GM10266 (cell line): ENCODE measurements at regions not wholly inside any gene's neighbourhood (a gene's known extent, or its start where the extent isn't known, plus 50 kb on each side); places are given as distances from the start of the nearest gene placed in this dataset.

ENCODE experiments used
- DNase-seq: peaks from one replicate; pipeline ENCODE4 v3.0.0; 2012; ENCODE audit errors: extremely low spot score
- TF ChIP-seq, protein P1 (sequence below): IDR thresholded peaks from 2 replicates; pipeline ENCODE4 v1.5.1; 2012; ENCODE audit warnings: mild to moderate bottlenecking, low read depth; ENCODE audit not compliant: control insufficient read depth, insufficient read depth; ENCODE audit errors: missing control alignments

DNA sequence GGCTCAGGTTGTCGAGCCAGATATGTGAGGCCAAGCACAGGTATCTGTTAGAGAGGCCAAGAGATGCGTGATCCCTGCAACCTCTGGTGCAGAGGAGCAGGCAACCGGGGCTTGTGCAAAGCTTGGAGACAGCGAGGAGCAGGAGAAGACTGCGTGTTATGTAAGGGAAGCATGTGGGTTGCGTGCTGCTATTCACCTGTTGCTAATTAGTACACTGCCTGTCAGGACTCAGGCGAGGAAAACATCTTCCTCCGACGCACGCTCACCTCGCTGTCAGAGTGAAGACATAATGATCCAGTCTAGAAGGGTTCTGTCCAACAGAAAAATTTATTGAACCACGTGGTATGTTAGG is 102.5 kb downstream of the HNRNPLL start:
- no peak for DNase-seq
- TF ChIP-seq, protein P1, sequence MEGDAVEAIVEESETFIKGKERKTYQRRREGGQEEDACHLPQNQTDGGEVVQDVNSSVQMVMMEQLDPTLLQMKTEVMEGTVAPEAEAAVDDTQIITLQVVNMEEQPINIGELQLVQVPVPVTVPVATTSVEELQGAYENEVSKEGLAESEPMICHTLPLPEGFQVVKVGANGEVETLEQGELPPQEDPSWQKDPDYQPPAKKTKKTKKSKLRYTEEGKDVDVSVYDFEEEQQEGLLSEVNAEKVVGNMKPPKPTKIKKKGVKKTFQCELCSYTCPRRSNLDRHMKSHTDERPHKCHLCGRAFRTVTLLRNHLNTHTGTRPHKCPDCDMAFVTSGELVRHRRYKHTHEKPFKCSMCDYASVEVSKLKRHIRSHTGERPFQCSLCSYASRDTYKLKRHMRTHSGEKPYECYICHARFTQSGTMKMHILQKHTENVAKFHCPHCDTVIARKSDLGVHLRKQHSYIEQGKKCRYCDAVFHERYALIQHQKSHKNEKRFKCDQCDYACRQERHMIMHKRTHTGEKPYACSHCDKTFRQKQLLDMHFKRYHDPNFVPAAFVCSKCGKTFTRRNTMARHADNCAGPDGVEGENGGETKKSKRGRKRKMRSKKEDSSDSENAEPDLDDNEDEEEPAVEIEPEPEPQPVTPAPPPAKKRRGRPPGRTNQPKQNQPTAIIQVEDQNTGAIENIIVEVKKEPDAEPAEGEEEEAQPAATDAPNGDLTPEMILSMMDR = no peak

DNA sequence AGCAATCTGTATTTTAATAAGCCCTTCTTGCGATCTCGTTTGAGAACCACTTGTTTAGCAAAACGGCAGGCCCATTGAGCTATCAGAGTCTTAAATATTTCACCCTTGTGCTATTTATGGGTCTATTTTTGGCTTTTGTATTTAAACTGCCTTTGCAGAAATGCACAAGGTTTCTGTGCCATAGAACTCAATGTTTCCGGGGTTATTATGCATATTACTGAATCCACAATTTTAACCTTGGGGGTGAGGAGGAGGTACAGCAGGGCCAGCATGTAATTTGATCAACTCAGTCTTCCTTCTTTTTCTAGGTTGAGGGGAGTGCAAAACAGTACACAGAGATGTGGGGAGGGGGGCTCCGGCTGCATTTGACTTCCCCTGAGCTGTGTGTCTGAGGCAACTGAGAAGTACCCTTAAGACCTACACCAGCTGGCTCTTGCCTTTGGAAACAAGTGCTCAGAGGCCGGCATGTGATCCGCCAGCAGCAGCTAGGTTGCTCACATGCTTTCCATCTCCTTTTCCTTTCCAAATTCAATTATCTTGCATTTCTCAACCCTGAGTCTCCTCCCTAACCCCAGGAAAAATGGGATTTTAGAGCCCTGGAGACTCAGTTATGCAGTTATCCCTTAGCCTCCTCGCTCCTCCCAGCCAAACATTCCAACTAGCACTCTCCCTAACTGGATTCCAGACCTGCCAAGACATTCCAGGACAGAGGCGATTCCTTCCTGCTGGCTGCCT is 103.0 kb downstream of the HNRNPLL start:
- DNase-seq = no peak

DNA sequence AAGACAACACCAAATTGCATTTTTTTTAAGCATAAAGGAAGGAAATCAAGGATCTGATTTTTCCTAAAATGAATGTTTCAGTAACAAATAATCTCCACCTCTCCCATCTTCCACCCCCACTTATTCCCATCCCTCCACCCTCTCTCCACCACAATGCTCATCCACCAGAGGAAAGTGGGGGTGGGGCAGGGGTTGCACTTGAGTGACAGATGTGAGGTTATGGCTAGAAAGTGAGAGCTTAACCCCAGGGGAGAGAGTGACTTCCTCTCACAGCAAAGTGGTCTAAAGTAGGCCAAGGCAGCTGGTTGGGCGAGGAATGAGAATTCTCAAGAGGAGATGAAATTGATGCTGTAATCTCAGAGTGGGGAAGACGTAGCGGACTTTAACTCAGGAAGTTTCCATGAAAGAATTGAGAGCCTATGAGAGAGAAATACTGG is 104.7 kb downstream of the HNRNPLL start:
- peak; percentile 53 for DNase-seq
- TF ChIP-seq, protein P1 = no peak

More for the DNA sequence above, 103.0 kb downstream of the HNRNPLL start:
- TF ChIP-seq, protein P1 = no peak

DNA sequence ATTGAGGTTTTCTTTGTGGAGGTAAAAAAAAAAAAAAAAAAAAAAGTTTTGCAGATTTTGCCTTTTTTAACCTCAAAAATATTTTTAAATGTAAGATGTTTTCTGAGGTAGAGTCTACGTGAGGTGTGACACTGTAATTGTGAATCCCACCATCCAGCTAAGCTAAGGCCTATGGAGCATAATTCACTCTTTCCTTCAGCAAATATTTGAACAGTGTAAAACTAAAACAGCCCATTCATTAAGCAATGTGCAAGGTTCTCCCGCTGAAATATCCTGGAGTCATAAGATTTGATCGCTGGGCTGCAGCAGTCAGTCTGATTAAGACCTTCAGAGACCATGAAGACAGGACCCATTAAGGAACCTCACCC is 105.1 kb downstream of the HNRNPLL start:
- TF ChIP-seq, protein P1 = no peak
- no peak for DNase-seq

DNA sequence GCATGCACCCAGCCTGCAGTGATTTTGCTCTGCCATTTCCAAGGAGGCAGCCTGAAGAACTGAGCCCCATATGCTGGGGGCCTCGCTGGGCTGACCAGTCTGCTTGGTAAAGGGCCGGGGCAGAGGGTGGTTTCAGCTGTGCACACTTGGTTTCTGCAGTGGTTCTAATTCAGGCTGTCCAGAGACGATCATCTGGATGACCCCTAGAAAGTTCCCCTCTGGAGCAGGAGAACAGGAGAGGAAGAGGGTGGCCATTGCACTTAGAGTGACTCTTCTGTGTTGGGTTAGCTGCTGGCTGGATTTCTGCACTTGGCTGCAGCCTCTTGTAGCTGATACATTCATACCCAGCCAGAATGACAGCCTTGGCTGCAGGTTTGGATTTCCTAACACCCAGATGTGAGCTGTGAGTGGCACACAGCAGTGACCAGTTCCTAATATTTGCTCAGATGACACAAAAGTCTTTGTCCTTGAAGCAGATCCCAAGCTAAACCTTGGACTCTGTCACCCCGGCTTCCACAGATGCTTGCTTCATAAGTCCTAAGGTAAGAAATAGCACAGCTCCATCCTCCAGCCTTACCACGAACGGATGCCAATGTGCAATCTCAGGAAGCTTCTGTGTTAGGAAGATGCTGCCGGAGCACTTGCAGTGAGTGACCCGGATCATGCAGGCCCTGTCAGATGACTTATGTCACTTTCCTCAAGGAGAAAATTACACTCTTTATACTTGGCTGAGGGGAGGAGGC is 105.6 kb downstream of the HNRNPLL start:
- DNase-seq = no peak

DNA sequence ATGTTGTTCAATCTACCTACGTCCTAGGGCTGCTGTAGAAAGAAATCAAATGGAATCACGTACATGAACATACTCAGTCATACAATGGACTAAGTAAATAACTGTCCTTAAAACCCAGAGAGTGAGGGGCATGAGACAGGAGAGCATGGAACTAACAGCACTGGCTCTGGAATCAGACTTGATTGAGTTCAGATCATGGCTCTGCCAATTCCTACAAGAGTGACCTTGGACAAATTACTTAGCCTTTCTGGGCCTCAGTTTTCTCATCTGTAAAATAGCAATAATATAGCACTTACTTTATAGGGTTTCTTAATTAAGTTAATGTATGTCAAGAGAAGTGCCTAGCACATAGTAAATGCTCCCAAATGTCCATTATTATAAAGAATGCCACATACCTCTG is 106.8 kb downstream of the HNRNPLL start:
- TF ChIP-seq, protein P1 = no peak
- no peak for DNase-seq

More for the DNA sequence above, 105.6 kb downstream of the HNRNPLL start:
- TF ChIP-seq, protein P1 = no peak

DNA sequence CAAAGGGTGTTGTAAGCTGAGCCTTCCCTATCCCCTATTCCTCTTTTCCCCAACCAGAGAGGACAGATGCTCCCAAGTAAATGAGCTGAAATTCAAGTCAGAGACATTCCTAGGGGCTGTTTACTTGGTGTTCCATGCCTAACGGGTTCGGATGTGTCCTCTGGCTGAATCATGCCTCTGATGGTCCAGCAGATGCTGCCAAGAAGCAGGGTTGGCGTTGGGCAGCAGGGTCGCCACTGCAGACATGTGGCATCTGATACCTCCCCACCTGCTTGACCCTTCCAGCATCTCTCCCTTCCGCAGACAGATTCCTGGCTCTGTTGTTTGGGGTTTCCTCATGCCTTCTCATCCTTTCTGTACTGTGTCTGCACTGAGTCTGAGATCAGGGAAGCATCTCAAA is 108.3 kb downstream of the HNRNPLL start:
- DNase-seq = no peak
- TF ChIP-seq, protein P1 = no peak
